ENCODE measurements at regions not wholly inside any gene's neighbourhood (a gene's known extent, or its start where the extent isn't known, plus 50 kb on each side); places are given as distances from the start of the nearest gene placed in this dataset.
A peak's percentile ranks its signal among the peaks of the same experiment; 100 is the strongest.

DNA sequence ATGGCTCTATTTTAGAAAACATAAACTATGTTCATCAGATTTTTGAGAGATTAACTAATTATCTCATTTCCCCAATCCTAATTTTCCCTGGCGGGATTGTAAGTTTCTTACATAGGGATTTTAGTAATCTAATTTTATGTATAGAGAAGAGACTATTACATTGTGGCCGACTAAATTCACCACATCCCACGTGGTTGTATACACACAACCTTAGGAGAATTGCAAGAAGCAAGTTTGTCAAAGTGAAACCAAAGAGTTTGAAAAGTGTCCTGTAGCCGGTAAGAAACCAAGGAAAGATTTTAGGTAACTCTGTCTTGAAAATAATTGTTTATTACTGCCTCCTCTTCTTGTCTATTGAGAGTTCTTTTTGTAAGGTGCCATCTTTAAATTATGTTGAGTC is 550.6 kb downstream of the LTN1 start:
- Mint-ChIP-seq H3K4me3 (ENCODE audit: unreplicated experiment) (no peak overlapping the region), H3K27me3 (ENCODE audit: insufficient read depth, unreplicated experiment) (no peaks in the 10 kb centered on the region), H3K9me3 (ENCODE audit: unreplicated experiment) (peaks cover 11% of the 10 kb centered on the region), H3K27ac (ENCODE audit: low read depth, unreplicated experiment) (peak overlapping the region; percentile 20), H3K36me3 (ENCODE audit: insufficient read depth, unreplicated experiment) (no peaks in the 10 kb centered on the region), H3K4me1 (ENCODE audit: insufficient read depth, unreplicated experiment) (peaks cover 24% of the 10 kb centered on the region)
- intact Hi-C loops (cut with micrococcal nuclease): no loop called here
- no peak for DNase-seq (ENCODE audit: unreplicated experiment)
- no TSS peak for BruUV-seq (replicated peaks)
- CTCF ChIA-PET: no interaction called here
- TF ChIP-seq, protein P1, sequence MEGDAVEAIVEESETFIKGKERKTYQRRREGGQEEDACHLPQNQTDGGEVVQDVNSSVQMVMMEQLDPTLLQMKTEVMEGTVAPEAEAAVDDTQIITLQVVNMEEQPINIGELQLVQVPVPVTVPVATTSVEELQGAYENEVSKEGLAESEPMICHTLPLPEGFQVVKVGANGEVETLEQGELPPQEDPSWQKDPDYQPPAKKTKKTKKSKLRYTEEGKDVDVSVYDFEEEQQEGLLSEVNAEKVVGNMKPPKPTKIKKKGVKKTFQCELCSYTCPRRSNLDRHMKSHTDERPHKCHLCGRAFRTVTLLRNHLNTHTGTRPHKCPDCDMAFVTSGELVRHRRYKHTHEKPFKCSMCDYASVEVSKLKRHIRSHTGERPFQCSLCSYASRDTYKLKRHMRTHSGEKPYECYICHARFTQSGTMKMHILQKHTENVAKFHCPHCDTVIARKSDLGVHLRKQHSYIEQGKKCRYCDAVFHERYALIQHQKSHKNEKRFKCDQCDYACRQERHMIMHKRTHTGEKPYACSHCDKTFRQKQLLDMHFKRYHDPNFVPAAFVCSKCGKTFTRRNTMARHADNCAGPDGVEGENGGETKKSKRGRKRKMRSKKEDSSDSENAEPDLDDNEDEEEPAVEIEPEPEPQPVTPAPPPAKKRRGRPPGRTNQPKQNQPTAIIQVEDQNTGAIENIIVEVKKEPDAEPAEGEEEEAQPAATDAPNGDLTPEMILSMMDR (IDR thresholded peaks at IDR 0.05; ENCODE audit: unreplicated experiment): no peak
- POLR2A ChIA-PET: interaction anchor here (0.9 kb wide), 1 partner anchor 10 kb away, joined by 3 read pairs; no protein-coding TSS in a partner anchor

DNA sequence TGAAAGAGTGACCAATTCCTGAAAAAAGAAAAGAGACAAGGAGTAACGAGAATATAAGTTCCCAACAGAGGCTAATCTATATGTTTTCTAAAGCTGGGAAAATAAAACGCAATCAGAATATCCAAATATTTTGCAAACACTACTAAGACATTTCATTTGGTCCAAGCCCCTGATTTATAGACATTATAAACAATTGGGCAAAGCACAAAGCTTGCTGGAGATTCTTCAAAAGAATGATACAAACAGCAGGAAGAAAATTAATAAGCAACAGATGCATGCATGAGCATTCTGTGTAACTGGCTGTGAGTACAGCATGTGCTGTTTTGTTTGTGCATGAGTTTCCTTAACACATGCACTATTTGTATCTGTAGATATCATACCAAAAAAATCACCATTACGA is 552.9 kb downstream of the LTN1 start:
- Mint-ChIP-seq H3K4me1 (ENCODE audit: insufficient read depth, unreplicated experiment) (peaks cover 30% of the 10 kb centered on the region), H3K27ac (ENCODE audit: low read depth, unreplicated experiment) (no peak overlapping the region), H3K36me3 (ENCODE audit: insufficient read depth, unreplicated experiment) (no peaks in the 10 kb centered on the region), H3K9me3 (ENCODE audit: unreplicated experiment) (no peaks in the 10 kb centered on the region), H3K4me3 (ENCODE audit: unreplicated experiment) (no peak overlapping the region), H3K27me3 (ENCODE audit: insufficient read depth, unreplicated experiment) (no peaks in the 10 kb centered on the region)
- CTCF ChIA-PET: interaction anchor here (1.0 to 1.2 kb wide), 2 partner anchors 78 to 306 kb away, joined by 3 read pairs; no protein-coding TSS in a partner anchor
- BruUV-seq (replicated peaks): no TSS peak
- DNase-seq (ENCODE audit: unreplicated experiment): no peak
- intact Hi-C loops (cut with micrococcal nuclease): no loop called here
- TF ChIP-seq, protein P1 (IDR thresholded peaks at IDR 0.05; ENCODE audit: unreplicated experiment): no peak
- POLR2A ChIA-PET: no interaction called here

DNA sequence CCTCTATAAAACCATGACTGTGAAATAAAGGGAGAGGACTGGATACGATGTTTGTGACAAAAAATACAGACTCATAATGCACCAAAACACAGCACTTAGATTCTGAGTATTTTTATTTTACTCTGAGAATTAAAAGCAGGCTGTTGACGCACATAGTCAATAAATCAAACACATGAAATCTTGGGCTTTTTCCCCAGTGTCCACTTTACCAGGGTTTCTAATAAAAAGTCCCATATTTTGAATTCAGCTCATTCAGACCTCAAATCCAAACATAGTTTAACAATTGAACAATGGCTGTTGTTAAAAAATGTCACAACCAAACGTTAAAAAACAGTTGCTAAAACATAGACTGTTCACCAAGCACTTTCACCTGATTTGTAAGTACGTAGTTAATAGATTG is 553.4 kb downstream of the LTN1 start:
- no peaks in the 10 kb centered on the region for H3K36me3 Mint-ChIP-seq (ENCODE audit: insufficient read depth, unreplicated experiment)
- intact Hi-C loops (cut with micrococcal nuclease): no loop called here
- ChIA-PET CTCF (interaction anchor here (1.0 to 1.2 kb wide), 2 partner anchors 78 to 306 kb away, joined by 3 read pairs; no protein-coding TSS in a partner anchor), POLR2A (no interaction called here)
- H3K4me1 Mint-ChIP-seq (ENCODE audit: insufficient read depth, unreplicated experiment): peaks cover 29% of the 10 kb centered on the region
- no peaks in the 10 kb centered on the region for H3K27me3 Mint-ChIP-seq (ENCODE audit: insufficient read depth, unreplicated experiment)
- H3K27ac Mint-ChIP-seq (ENCODE audit: low read depth, unreplicated experiment): no peak overlapping the region
- H3K4me3 Mint-ChIP-seq (ENCODE audit: unreplicated experiment): no peak overlapping the region
- TF ChIP-seq, protein P1 (IDR thresholded peaks at IDR 0.05; ENCODE audit: unreplicated experiment): no peak
- no TSS peak for BruUV-seq (replicated peaks)
- no peak for DNase-seq (ENCODE audit: unreplicated experiment)
- no peaks in the 10 kb centered on the region for H3K9me3 Mint-ChIP-seq (ENCODE audit: unreplicated experiment)

DNA sequence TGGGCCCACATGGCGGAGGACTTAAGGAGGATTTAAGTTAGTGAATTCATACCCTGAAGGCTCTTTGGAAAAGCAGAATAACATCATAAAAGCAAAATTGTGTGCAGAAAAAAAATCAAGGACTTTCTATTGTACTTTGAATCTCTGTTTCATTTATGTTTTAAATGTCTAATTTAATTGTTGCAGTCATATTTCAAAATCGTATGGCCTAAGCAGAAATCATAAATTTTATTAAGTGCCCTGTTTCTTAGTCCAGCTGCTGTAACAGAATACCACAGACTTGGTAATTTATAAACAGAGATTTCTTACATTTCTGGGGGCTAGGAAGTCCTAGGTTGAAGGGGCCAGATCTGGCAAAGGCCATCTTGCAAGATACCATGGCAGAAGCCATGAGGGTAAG is 555.6 kb downstream of the LTN1 start:
- H3K27ac Mint-ChIP-seq (ENCODE audit: low read depth, unreplicated experiment): no peak overlapping the region
- intact Hi-C loops (cut with micrococcal nuclease): no loop called here
- TF ChIP-seq, protein P1 (IDR thresholded peaks at IDR 0.05; ENCODE audit: unreplicated experiment): no peak
- BruUV-seq (replicated peaks): no TSS peak
- H3K36me3 Mint-ChIP-seq (ENCODE audit: insufficient read depth, unreplicated experiment): no peaks in the 10 kb centered on the region
- peaks cover 21% of the 10 kb centered on the region for H3K4me1 Mint-ChIP-seq (ENCODE audit: insufficient read depth, unreplicated experiment)
- H3K9me3 Mint-ChIP-seq (ENCODE audit: unreplicated experiment): no peaks in the 10 kb centered on the region
- ChIA-PET CTCF (interaction anchor here (0.6 kb wide), 1 partner anchor 802 kb away, joined by 3 read pairs; no protein-coding TSS in a partner anchor), POLR2A (interaction anchor here (0.6 to 1.3 kb wide), 3 partner anchors 43 to 1591 kb away, joined by 3 to 4 read pairs (median 3); no protein-coding TSS in a partner anchor)
- no peak for DNase-seq (ENCODE audit: unreplicated experiment)
- no peaks in the 10 kb centered on the region for H3K27me3 Mint-ChIP-seq (ENCODE audit: insufficient read depth, unreplicated experiment)
- no peak overlapping the region for H3K4me3 Mint-ChIP-seq (ENCODE audit: unreplicated experiment)

Measured in MCF 10A (cell line).